GM12891 (cell line): ENCODE measurements at regions not wholly inside any gene's neighbourhood (a gene's known extent, or its start where the extent isn't known, plus 50 kb on each side); places are given as distances from the start of the nearest gene placed in this dataset.

Experiments
- PAX5 ChIP-seq: IDR thresholded peaks from 2 replicates; pipeline ENCODE4 v1.6.1; 2011; ENCODE audit warnings: low read length, moderate library complexity, mild to moderate bottlenecking; ENCODE audit not compliant: insufficient read depth, severe bottlenecking
- POLR2A ChIP-seq: IDR thresholded peaks from 2 replicates; pipeline ENCODE4 v1.6.1; 2011; ENCODE audit warnings: low read depth, low read length, control low read depth
- POLR2AphosphoS5 ChIP-seq: IDR thresholded peaks from 2 replicates; pipeline ENCODE4 v1.6.1; 2011; ENCODE audit warnings: low read depth, low read length, control low read depth
- POU2F2 ChIP-seq: IDR thresholded peaks from 2 replicates; pipeline ENCODE4 v1.6.1; 2011; ENCODE audit warnings: low read depth, mild to moderate bottlenecking, control low read depth, low read length, moderate library complexity
- SPI1 ChIP-seq: IDR thresholded peaks from 2 replicates; pipeline ENCODE4 v1.6.1; 2011; ENCODE audit warnings: low read depth, low read length, control low read depth
- TAF1 ChIP-seq: IDR thresholded peaks from 2 replicates; pipeline ENCODE4 v1.6.1; 2011; ENCODE audit warnings: low read depth, low read length, control low read depth

- no peak for TF ChIP-seq POLR2AphosphoS5
- TF ChIP-seq TAF1, result no peak
- no peak for TF ChIP-seq POLR2A
- no peak for TF ChIP-seq SPI1
- TF ChIP-seq POU2F2, result no peak
- no peak for TF ChIP-seq PAX5
Observed at GRCh38 chr15:93143186-93143585, 54.2 kb upstream of the RGMA start.
